Peyer's patch (tissue), 4 donors: ENCODE measurements at regions not wholly inside any gene's neighbourhood (a gene's known extent, or its start where the extent isn't known, plus 50 kb on each side); places are given as distances from the start of the nearest gene placed in this dataset.

Source experiments
- DNase-seq, 3 donors: peaks; one replicate each; pipeline ENCODE4 v3.0.0-alpha.2; 2017 to 2019
- H3K27ac ChIP-seq, 4 donors: fragments of 200-600 bp; sonication (generic); one replicate each; pipeline ENCODE4 v1.5.1; 2016 to 2019
- H3K27me3 ChIP-seq, 2 donors: fragments of 200-600 bp; sonication (generic); one replicate each; pipeline ENCODE4 v1.5.1; 2019
- H3K36me3 ChIP-seq, 3 donors: fragments of 200-600 bp; sonication (generic); one replicate each; pipeline ENCODE4 v1.5.1; 2016 to 2019
- H3K4me1 ChIP-seq, 4 donors: fragments of 200-600 bp; sonication (generic); one replicate each; pipeline ENCODE4 v1.5.1; 2016 to 2019
- H3K4me3 ChIP-seq, 4 donors: fragments of 200-600 bp; sonication (generic); 1 replicate in 3 of 4; 2 replicates in 1 of 4; pipeline ENCODE4 v1.5.1; 2016 to 2019; ENCODE audit warnings: mild to moderate bottlenecking in 1 of 4
- H3K9me3 ChIP-seq, 4 donors: fragments of 200-600 bp; sonication (generic); one replicate each; pipeline ENCODE4 v1.5.1; 2016 to 2019; ENCODE audit warnings: mild to moderate bottlenecking in 1 of 4
- POLR2A ChIP-seq, 2 donors: fragments of 450-650 bp; IDR thresholded peaks; one replicate each; pipeline ENCODE4 v1.5.1; 2017; ENCODE audit warnings: antibody characterized with exemption in 2 of 2, mild to moderate bottlenecking in 2 of 2, moderate library complexity in 2 of 2
- TF ChIP-seq, protein P1 (sequence below), 6 experiments: fragments of 450-650 bp in 4 of 6; fragments of 200-600 bp in 2 of 6; sonication (generic) in 1 of 6; IDR thresholded peaks; one replicate each; pipeline ENCODE4 v1.5.1; 2017 to 2019; ENCODE audit warnings: antibody characterized with exemption in 6 of 6, mild to moderate bottlenecking in 3 of 6, moderate library complexity in 1 of 6

- H3K4me3 ChIP-seq: no peak overlapping the region
- H3K4me1 ChIP-seq: no peaks in the 10 kb centered on the region
- no peaks in the 10 kb centered on the region for H3K27me3 ChIP-seq
- no peak overlapping the region for H3K27ac ChIP-seq
- TF ChIP-seq, protein P1, sequence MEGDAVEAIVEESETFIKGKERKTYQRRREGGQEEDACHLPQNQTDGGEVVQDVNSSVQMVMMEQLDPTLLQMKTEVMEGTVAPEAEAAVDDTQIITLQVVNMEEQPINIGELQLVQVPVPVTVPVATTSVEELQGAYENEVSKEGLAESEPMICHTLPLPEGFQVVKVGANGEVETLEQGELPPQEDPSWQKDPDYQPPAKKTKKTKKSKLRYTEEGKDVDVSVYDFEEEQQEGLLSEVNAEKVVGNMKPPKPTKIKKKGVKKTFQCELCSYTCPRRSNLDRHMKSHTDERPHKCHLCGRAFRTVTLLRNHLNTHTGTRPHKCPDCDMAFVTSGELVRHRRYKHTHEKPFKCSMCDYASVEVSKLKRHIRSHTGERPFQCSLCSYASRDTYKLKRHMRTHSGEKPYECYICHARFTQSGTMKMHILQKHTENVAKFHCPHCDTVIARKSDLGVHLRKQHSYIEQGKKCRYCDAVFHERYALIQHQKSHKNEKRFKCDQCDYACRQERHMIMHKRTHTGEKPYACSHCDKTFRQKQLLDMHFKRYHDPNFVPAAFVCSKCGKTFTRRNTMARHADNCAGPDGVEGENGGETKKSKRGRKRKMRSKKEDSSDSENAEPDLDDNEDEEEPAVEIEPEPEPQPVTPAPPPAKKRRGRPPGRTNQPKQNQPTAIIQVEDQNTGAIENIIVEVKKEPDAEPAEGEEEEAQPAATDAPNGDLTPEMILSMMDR (IDR thresholded peaks at IDR 0.05): peak in 4 of 6 experiments; percentile 17 to 57 (median 52)
- TF ChIP-seq POLR2A (IDR thresholded peaks at IDR 0.05): no peak
- H3K36me3 ChIP-seq: no peaks in the 10 kb centered on the region
- peaks cover 0 to 7% (median 0%) of the 10 kb centered on the region in 4 donors for H3K9me3 ChIP-seq
- no peak for DNase-seq
These were observed 212.5 kb downstream of the BCHE start for GRCh38 chr3:165624761-165625160.

DNA sequence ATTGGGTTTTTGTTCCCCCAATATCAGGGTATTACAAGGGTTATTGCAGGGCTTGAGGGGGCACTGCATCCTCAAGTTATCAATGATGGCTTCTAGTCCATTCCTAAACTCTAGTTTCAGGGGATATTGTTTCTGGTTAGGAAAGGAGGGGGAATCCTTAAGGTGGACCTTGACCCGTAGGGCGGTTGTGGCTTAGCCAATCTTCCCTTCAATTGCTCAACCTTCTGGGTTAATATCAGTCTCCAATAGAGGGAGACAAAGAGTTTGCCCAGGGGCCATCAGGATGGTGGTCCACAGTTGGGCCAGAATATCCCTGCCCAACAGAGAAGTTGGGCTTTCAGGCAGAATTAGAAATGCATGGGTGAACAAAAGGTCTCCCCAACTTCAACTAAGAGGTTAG lies 214.9 kb downstream of the BCHE start:
- Histone ChIP-seq H3K4me1 (no peaks in the 10 kb centered on the region), H3K27me3 (no peaks in the 10 kb centered on the region), H3K27ac (no peak overlapping the region), H3K9me3 (peaks cover 0 to 7% (median 0%) of the 10 kb centered on the region in 4 donors), H3K4me3 (no peak overlapping the region), H3K36me3 (no peaks in the 10 kb centered on the region)
- TF ChIP-seq POLR2A (IDR thresholded peaks at IDR 0.05): no peak
- TF ChIP-seq, protein P1 (IDR thresholded peaks at IDR 0.05): no peak
- DNase-seq: no peak

GRCh38 chr3:165619069-165619468 lies 218.2 kb downstream of the BCHE start:
- no peak for TF ChIP-seq POLR2A (IDR thresholded peaks at IDR 0.05)
- TF ChIP-seq, protein P1 (IDR thresholded peaks at IDR 0.05): no peak
- Histone ChIP-seq H3K4me1 (no peaks in the 10 kb centered on the region), H3K9me3 (no peaks in the 10 kb centered on the region), H3K36me3 (no peaks in the 10 kb centered on the region), H3K27me3 (no peaks in the 10 kb centered on the region), H3K27ac (no peak overlapping the region), H3K4me3 (no peak overlapping the region)
- DNase-seq: no peak

GRCh38 chr3:165617134-165617533 lies 220.1 kb downstream of the BCHE start:
- no peaks in the 10 kb centered on the region for H3K4me1 ChIP-seq
- TF ChIP-seq POLR2A (IDR thresholded peaks at IDR 0.05): no peak
- TF ChIP-seq, protein P1 (IDR thresholded peaks at IDR 0.05): no peak
- no peak for DNase-seq
- no peak overlapping the region for H3K4me3 ChIP-seq
- H3K27ac ChIP-seq: no peak overlapping the region
- no peaks in the 10 kb centered on the region for H3K36me3 ChIP-seq
- no peaks in the 10 kb centered on the region for H3K9me3 ChIP-seq
- H3K27me3 ChIP-seq: no peaks in the 10 kb centered on the region

GRCh38 chr3:165614337-165614736 lies 222.9 kb downstream of the BCHE start:
- no peak for TF ChIP-seq POLR2A (IDR thresholded peaks at IDR 0.05)
- TF ChIP-seq, protein P1 (IDR thresholded peaks at IDR 0.05): no peak
- H3K4me3 ChIP-seq: no peak overlapping the region
- H3K4me1 ChIP-seq: no peaks in the 10 kb centered on the region
- no peaks in the 10 kb centered on the region for H3K9me3 ChIP-seq
- no peak for DNase-seq
- no peaks in the 10 kb centered on the region for H3K27me3 ChIP-seq
- no peaks in the 10 kb centered on the region for H3K36me3 ChIP-seq
- H3K27ac ChIP-seq: no peak overlapping the region

DNA sequence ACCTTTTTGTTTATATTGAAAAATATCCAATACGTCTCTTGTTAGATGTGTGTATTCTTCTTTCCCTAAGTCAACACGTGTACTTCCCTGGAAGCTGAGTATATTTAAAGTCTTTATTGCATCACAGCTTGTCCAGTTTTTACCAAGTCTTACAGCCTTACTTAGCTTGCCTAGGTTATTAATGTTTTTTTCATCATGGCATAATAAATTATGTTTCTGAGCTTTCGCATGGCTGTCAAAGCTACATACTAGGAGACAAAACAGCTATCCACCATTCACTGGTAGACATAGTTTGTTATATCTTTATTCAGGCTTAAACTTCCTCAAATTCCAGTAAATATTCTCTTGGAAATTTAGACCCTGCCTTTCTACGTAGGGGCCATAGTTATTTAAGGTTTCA lies 224.2 kb downstream of the BCHE start:
- Histone ChIP-seq H3K27me3 (no peaks in the 10 kb centered on the region), H3K4me1 (no peaks in the 10 kb centered on the region), H3K4me3 (no peak overlapping the region), H3K36me3 (no peaks in the 10 kb centered on the region), H3K9me3 (no peaks in the 10 kb centered on the region), H3K27ac (no peak overlapping the region)
- no peak for DNase-seq
- no peak for TF ChIP-seq POLR2A (IDR thresholded peaks at IDR 0.05)
- TF ChIP-seq, protein P1 (IDR thresholded peaks at IDR 0.05): no peak
